Hepatocyte (in vitro differentiated cells): ENCODE measurements at regions not wholly inside any gene's neighbourhood (a gene's known extent, or its start where the extent isn't known, plus 50 kb on each side); places are given as distances from the start of the nearest gene placed in this dataset.

Experiments used
- EZH2 ChIP-seq: fragments of 200-600 bp; sonication (generic); IDR thresholded peaks from 2 replicates; pipeline ENCODE4 v1.6.1; 2016; ENCODE audit warnings: antibody characterized with exemption, mild to moderate bottlenecking, borderline replicate concordance
- EZH2phosphoT487 ChIP-seq: fragments of 200-600 bp; sonication (generic); IDR thresholded peaks from one replicate; pipeline ENCODE4 v1.6.1; 2018; ENCODE audit warnings: antibody characterized with exemption, mild to moderate bottlenecking, low read depth, moderate library complexity; ENCODE audit not compliant: unreplicated experiment, severe bottlenecking
- TF ChIP-seq, protein P1 (sequence below): fragments of 200-600 bp; sonication (generic); IDR thresholded peaks from 2 replicates; pipeline ENCODE4 v1.5.1; 2016; ENCODE audit warnings: antibody characterized with exemption, mild to moderate bottlenecking; ENCODE audit not compliant: poor library complexity

DNA sequence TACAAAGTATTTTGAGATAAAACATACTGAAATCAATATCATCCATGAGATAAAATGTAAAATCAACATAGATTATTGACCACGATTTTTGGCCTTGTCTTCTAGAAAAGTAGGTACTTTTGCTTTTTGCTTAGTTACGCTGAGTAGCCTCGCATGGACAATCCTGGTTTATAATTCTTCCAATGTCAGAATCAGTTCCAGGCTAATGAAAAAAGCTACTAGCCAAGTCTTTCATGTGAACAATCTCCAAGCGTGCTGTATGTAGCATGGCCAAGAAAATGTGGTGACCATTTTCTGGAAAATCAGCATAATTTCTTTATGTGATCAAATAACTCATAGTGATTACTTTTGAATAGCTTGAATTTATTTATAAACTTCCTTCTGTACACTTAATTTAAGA lies 145.8 kb downstream of the NTMT2 start:
- TF ChIP-seq, protein P1, sequence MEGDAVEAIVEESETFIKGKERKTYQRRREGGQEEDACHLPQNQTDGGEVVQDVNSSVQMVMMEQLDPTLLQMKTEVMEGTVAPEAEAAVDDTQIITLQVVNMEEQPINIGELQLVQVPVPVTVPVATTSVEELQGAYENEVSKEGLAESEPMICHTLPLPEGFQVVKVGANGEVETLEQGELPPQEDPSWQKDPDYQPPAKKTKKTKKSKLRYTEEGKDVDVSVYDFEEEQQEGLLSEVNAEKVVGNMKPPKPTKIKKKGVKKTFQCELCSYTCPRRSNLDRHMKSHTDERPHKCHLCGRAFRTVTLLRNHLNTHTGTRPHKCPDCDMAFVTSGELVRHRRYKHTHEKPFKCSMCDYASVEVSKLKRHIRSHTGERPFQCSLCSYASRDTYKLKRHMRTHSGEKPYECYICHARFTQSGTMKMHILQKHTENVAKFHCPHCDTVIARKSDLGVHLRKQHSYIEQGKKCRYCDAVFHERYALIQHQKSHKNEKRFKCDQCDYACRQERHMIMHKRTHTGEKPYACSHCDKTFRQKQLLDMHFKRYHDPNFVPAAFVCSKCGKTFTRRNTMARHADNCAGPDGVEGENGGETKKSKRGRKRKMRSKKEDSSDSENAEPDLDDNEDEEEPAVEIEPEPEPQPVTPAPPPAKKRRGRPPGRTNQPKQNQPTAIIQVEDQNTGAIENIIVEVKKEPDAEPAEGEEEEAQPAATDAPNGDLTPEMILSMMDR = no peak
- no peak for TF ChIP-seq EZH2
- TF ChIP-seq EZH2phosphoT487 = no peak
